Central memory CD8-positive, alpha-beta T cell (primary cell): ENCODE measurements at regions not wholly inside any gene's neighbourhood (a gene's known extent, or its start where the extent isn't known, plus 50 kb on each side); places are given as distances from the start of the nearest gene placed in this dataset.
"Not testable (repeated sequence)": the region's sequence is repeated elsewhere in the genome, so short reads cannot be mapped to it uniquely, and the experiment has no call there.

Experiments
- ATAC-seq: fragments of 150-1000 bp; cut with Tn5 transposase; replicated peaks from 2 replicates; pipeline ENCODE4 v1.10.0; 2022; ENCODE audit warnings: mild to moderate bottlenecking, moderate FRiP score, moderate number of reproducible peaks; ENCODE audit not compliant: poor library complexity, severe bottlenecking; ENCODE audit errors: extremely low read depth
- DNase-seq, 2 donors: peaks; one replicate each; pipeline ENCODE4 v3.0.0; 2021; ENCODE audit warnings: low spot score in 2 of 2
- H3K27ac Mint-ChIP-seq: one replicate; pipeline ENCODE4 v1.8.0; 2022; ENCODE audit warnings: low read depth, mild to moderate bottlenecking, moderate library complexity, mixed read lengths
- H3K27me3 Mint-ChIP-seq: one replicate; pipeline ENCODE4 v1.8.0; 2022; ENCODE audit warnings: mixed read lengths
- H3K36me3 Mint-ChIP-seq: one replicate; pipeline ENCODE4 v1.8.0; 2022; ENCODE audit warnings: mild to moderate bottlenecking, moderate library complexity, mixed read lengths; ENCODE audit not compliant: insufficient read depth
- H3K4me1 Mint-ChIP-seq: one replicate; pipeline ENCODE4 v1.8.0; 2022; ENCODE audit warnings: mixed read lengths
- H3K4me3 Mint-ChIP-seq: one replicate; pipeline ENCODE4 v1.8.0; 2022; ENCODE audit warnings: mild to moderate bottlenecking, moderate library complexity, mixed read lengths
- H3K9me3 Mint-ChIP-seq: one replicate; pipeline ENCODE4 v1.8.0; 2022; ENCODE audit warnings: mixed read lengths

GRCh38 chr4:188400451-188400850 is 261.2 kb downstream of the TRIML1 start:
- no peak for DNase-seq
- H3K9me3 Mint-ChIP-seq, result peaks cover 22% of the 10 kb centered on the region
- no peak overlapping the region for H3K27ac Mint-ChIP-seq
- no peak overlapping the region for H3K4me3 Mint-ChIP-seq
- ATAC-seq, result no peak
- no peaks in the 10 kb centered on the region for H3K27me3 Mint-ChIP-seq
- H3K4me1 Mint-ChIP-seq, result no peaks in the 10 kb centered on the region
- H3K36me3 Mint-ChIP-seq, result no peaks in the 10 kb centered on the region

DNA sequence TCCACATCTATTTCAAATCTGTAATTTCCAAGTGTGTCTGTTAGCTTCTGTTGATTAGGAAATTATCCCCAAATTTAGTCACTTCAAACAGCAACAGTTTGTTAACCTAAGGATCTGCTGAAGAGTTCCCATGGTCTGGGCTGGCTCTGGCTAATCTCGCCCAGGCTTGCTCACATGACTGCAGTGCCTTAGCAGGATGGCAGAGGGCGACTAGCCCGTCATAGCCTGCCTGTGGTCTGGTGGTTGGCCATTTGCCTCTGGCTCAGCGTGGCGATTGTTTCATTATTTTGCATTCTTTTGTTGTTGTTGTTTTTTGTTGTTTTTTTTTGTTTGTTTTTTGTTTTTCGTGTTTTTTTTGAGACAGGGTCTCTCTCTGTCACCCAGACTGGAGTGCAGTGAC is 264.0 kb downstream of the TRIML1 start:
- H3K27me3 Mint-ChIP-seq, result no peaks in the 10 kb centered on the region
- no peaks in the 10 kb centered on the region for H3K36me3 Mint-ChIP-seq
- H3K4me3 Mint-ChIP-seq, result no peak overlapping the region
- no peak overlapping the region for H3K27ac Mint-ChIP-seq
- no peaks in the 10 kb centered on the region for H3K4me1 Mint-ChIP-seq
- DNase-seq (no peak), ATAC-seq (no peak)
- H3K9me3 Mint-ChIP-seq, result peaks cover 37% of the 10 kb centered on the region

GRCh38 chr4:188405071-188405835 is 266.0 kb downstream of the TRIML1 start:
- H3K4me3 Mint-ChIP-seq, H3K27me3 Mint-ChIP-seq, DNase-seq, H3K4me1 Mint-ChIP-seq, ATAC-seq, H3K36me3 Mint-ChIP-seq, H3K27ac Mint-ChIP-seq: not testable (repeated sequence)
- peaks cover 37% of the 10 kb centered on the region for H3K9me3 Mint-ChIP-seq

DNA sequence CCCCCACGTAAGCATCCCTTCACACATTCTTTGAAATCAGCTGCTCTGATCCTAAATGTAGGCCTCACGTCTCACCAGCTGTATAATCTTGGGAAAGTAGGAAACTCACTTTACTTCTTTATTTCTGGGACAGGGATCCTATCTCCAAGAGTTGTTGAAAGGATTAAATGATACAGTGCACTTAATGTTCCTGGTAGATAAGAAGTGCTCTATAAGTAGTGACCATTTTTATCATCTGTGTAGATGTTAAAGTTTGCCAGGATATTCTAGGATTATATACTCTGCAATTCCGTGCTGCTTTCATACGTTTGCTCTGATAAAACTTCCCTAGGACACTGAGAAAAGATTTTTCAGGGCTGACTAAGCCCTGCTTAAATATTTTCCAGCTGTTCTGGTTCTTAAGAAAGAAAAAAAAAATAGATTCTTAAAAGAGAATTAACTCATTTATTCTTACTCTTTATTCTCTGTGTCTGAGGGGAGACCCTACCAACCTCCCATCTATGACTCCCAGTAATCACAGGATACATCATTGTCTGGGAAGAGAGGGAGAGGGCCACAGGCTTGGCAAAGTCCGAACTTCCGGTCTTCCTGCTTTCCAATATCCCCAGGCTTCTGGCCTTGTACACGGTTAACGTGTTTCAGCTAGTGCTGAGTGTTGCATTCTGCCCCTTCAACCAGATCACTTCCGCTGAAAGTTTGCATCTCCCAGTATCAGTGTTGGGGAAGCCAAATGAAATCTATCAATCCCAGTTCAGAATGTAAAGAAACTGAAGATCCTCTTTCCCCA is 269.2 kb downstream of the TRIML1 start:
- no peak for ATAC-seq
- H3K4me1 Mint-ChIP-seq, result no peaks in the 10 kb centered on the region
- H3K4me3 Mint-ChIP-seq, result no peak overlapping the region
- peaks cover 35% of the 10 kb centered on the region for H3K9me3 Mint-ChIP-seq
- DNase-seq, result no peak
- no peaks in the 10 kb centered on the region for H3K36me3 Mint-ChIP-seq
- H3K27me3 Mint-ChIP-seq, result no peaks in the 10 kb centered on the region
- H3K27ac Mint-ChIP-seq, result no peak overlapping the region

GRCh38 chr4:188409851-188410250 is 270.6 kb downstream of the TRIML1 start:
- DNase-seq (no peak), ATAC-seq (no peak)
- Mint-ChIP-seq H3K27me3 (no peaks in the 10 kb centered on the region), H3K27ac (no peak overlapping the region), H3K4me3 (no peak overlapping the region), H3K36me3 (no peaks in the 10 kb centered on the region), H3K4me1 (no peaks in the 10 kb centered on the region), H3K9me3 (peaks cover 26% of the 10 kb centered on the region)

GRCh38 chr4:188411805-188412204 is 272.6 kb downstream of the TRIML1 start:
- no peak for DNase-seq
- no peak overlapping the region for H3K27ac Mint-ChIP-seq
- H3K27me3 Mint-ChIP-seq, result no peaks in the 10 kb centered on the region
- peaks cover 24% of the 10 kb centered on the region for H3K9me3 Mint-ChIP-seq
- H3K4me1 Mint-ChIP-seq, result no peaks in the 10 kb centered on the region
- no peak for ATAC-seq
- no peak overlapping the region for H3K4me3 Mint-ChIP-seq
- H3K36me3 Mint-ChIP-seq, result no peaks in the 10 kb centered on the region

DNA sequence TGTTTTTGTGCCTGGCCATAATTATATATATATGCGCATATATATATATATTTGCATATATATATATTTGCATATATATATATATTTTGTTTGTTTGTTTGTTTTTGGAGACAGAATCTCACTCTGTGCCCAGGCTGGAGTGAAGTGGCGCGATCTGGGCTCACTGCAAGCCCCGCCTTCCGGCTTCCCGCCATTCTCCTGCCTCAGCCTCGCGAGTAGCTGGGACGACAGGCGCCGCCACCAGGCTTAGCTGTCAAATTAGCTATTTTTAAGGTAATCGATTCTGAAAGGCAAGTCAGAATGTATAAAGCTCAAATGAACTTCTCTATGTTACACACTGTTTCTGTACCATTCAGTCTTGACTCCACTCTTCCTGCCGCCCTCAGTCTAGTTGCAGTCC is 273.3 kb downstream of the TRIML1 start:
- H3K27ac Mint-ChIP-seq, result no peak overlapping the region
- H3K36me3 Mint-ChIP-seq, result no peaks in the 10 kb centered on the region
- no peaks in the 10 kb centered on the region for H3K4me1 Mint-ChIP-seq
- DNase-seq (no peak), ATAC-seq (no peak)
- H3K4me3 Mint-ChIP-seq, result no peak overlapping the region
- H3K9me3 Mint-ChIP-seq, result peaks cover 26% of the 10 kb centered on the region
- H3K27me3 Mint-ChIP-seq, result no peaks in the 10 kb centered on the region

- no peak for DNase-seq
- no peak for ATAC-seq
- H3K36me3 Mint-ChIP-seq, result no peaks in the 10 kb centered on the region
- no peak overlapping the region for H3K27ac Mint-ChIP-seq
- H3K4me1 Mint-ChIP-seq, result no peaks in the 10 kb centered on the region
- no peaks in the 10 kb centered on the region for H3K27me3 Mint-ChIP-seq
- no peak overlapping the region for H3K4me3 Mint-ChIP-seq
- peaks cover 18% of the 10 kb centered on the region for H3K9me3 Mint-ChIP-seq
Measured at GRCh38 chr4:188414441-188414840, 275.2 kb downstream of the TRIML1 start.

GRCh38 chr4:188417181-188417580 is 277.9 kb downstream of the TRIML1 start:
- peaks cover 27% of the 10 kb centered on the region for H3K9me3 Mint-ChIP-seq
- H3K27me3 Mint-ChIP-seq, result no peaks in the 10 kb centered on the region
- no peak for DNase-seq
- no peaks in the 10 kb centered on the region for H3K4me1 Mint-ChIP-seq
- H3K36me3 Mint-ChIP-seq, result no peaks in the 10 kb centered on the region
- no peak for ATAC-seq
- no peak overlapping the region for H3K4me3 Mint-ChIP-seq
- no peak overlapping the region for H3K27ac Mint-ChIP-seq

GRCh38 chr4:188423039-188423438 is 283.8 kb downstream of the TRIML1 start:
- H3K4me3 Mint-ChIP-seq, result no peak overlapping the region
- peaks cover 19% of the 10 kb centered on the region for H3K9me3 Mint-ChIP-seq
- no peaks in the 10 kb centered on the region for H3K27me3 Mint-ChIP-seq
- DNase-seq (no peak), ATAC-seq (no peak)
- H3K36me3 Mint-ChIP-seq, result no peaks in the 10 kb centered on the region
- no peaks in the 10 kb centered on the region for H3K4me1 Mint-ChIP-seq
- no peak overlapping the region for H3K27ac Mint-ChIP-seq

GRCh38 chr4:188428935-188429334 is 289.7 kb downstream of the TRIML1 start:
- peaks cover 37% of the 10 kb centered on the region for H3K9me3 Mint-ChIP-seq
- DNase-seq (no peak), ATAC-seq (no peak)
- no peaks in the 10 kb centered on the region for H3K4me1 Mint-ChIP-seq
- no peak overlapping the region for H3K4me3 Mint-ChIP-seq
- no peaks in the 10 kb centered on the region for H3K36me3 Mint-ChIP-seq
- H3K27me3 Mint-ChIP-seq, result no peaks in the 10 kb centered on the region
- H3K27ac Mint-ChIP-seq, result no peak overlapping the region

DNA sequence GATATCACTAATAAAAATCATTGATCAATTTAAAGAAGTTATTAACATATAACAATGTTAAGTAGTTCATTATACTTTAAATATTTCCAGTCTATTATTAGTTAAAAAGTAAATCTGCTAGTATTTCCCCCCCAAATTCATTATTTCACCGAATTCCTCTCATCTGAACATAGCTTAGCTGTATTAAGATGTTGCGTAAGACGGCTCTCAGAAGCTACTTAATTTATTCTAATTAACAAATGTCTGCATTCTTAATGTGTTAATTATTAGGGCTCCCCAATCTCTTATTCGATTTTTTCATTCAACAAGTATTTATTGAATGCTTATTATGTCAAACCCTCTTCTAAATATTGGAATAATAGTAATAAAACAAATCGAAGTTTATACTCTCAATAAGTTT is 290.7 kb downstream of the TRIML1 start:
- no peak overlapping the region for H3K27ac Mint-ChIP-seq
- no peaks in the 10 kb centered on the region for H3K27me3 Mint-ChIP-seq
- DNase-seq, result no peak
- H3K36me3 Mint-ChIP-seq, result no peaks in the 10 kb centered on the region
- ATAC-seq, result no peak
- no peaks in the 10 kb centered on the region for H3K4me1 Mint-ChIP-seq
- peaks cover 47% of the 10 kb centered on the region for H3K9me3 Mint-ChIP-seq
- no peak overlapping the region for H3K4me3 Mint-ChIP-seq

GRCh38 chr4:188430384-188430783 is 291.1 kb downstream of the TRIML1 start:
- Mint-ChIP-seq H3K4me1 (no peaks in the 10 kb centered on the region), H3K9me3 (peaks cover 48% of the 10 kb centered on the region), H3K27ac (no peak overlapping the region), H3K4me3 (no peak overlapping the region), H3K36me3 (no peaks in the 10 kb centered on the region), H3K27me3 (no peaks in the 10 kb centered on the region)
- no peak for ATAC-seq
- DNase-seq, result no peak
